PC-9 (cell line): ENCODE measurements at regions not wholly inside any gene's neighbourhood (a gene's known extent, or its start where the extent isn't known, plus 50 kb on each side); places are given as distances from the start of the nearest gene placed in this dataset.
"Not testable (repeated sequence)": the region's sequence is repeated elsewhere in the genome, so short reads cannot be mapped to it uniquely, and the experiment has no call there.

Experiments used
- BruUV-seq: library from RNA; stranded (reverse); fragments of 400-500 nt; replicated peaks from 2 replicates; lab custom pipeline; 2021; lab: Mats Ljungman, UMichigan
- CTCF ChIA-PET: fragments of 300-600 bp; sonication (Branson Sonifier 250); formaldehyde crosslinking; loops from one replicate; lab custom pipeline; 2022; ENCODE audit warnings: antibody characterized with exemption; lab: Charles Lee
- POLR2A ChIA-PET: fragments of 300-600 bp; sonication (Branson Sonifier 250); formaldehyde crosslinking; loops from one replicate; lab custom pipeline; 2022; ENCODE audit warnings: antibody characterized with exemption; ENCODE audit not compliant: unreplicated experiment; lab: Charles Lee
- DNase-seq, 2 experiments: peaks; one replicate each; pipeline versions ENCODE4 v3.0.0 to v3.0.0-alpha.2; 2015 to 2022; ENCODE audit warnings: mixed read lengths in 1 of 2
- H2AFZ ChIP-seq: fragments of 200-600 bp; sonication (generic); 2 replicates; pipeline ENCODE4 v1.8.1; 2017; ENCODE audit warnings: antibody characterized with exemption
- H3F3A ChIP-seq: fragments of 200-600 bp; sonication (generic); 2 replicates; pipeline ENCODE4 v1.8.1; 2017; ENCODE audit warnings: antibody characterized with exemption, mild to moderate bottlenecking, low read depth; ENCODE audit not compliant: insufficient read depth
- H3K27ac ChIP-seq: fragments of 200-600 bp; sonication (generic); 2 replicates; pipeline ENCODE4 v1.6.1; 2016; ENCODE audit warnings: mixed run types
- H3K27me3 ChIP-seq: fragments of 200-600 bp; sonication (generic); 2 replicates; pipeline ENCODE4 v1.6.1; 2016; ENCODE audit warnings: low read depth, mixed run types; ENCODE audit not compliant: insufficient read depth
- H3K36me3 ChIP-seq: fragments of 200-600 bp; sonication (generic); 2 replicates; pipeline ENCODE4 v1.6.1; 2016; ENCODE audit warnings: low read depth, mixed run types
- H3K4me1 ChIP-seq: fragments of 200-600 bp; sonication (generic); replicated peaks from 2 replicates; pipeline ENCODE4 v1.6.1; 2016; ENCODE audit warnings: mixed run types; ENCODE audit not compliant: insufficient read depth
- H3K4me2 ChIP-seq: fragments of 200-600 bp; sonication (generic); 2 replicates; pipeline ENCODE4 v1.6.1; 2017; ENCODE audit warnings: mixed run types
- H3K4me3 ChIP-seq: fragments of 200-600 bp; sonication (generic); 2 replicates; pipeline ENCODE4 v1.6.1; 2016; ENCODE audit warnings: mixed run types
- H3K79me2 ChIP-seq: fragments of 200-600 bp; sonication (generic); 2 replicates; pipeline ENCODE4 v1.6.1; 2017; ENCODE audit warnings: low read depth, mixed run types
- H3K9me2 ChIP-seq: fragments of 200-600 bp; sonication (generic); 2 replicates; pipeline ENCODE4 v1.8.1; 2017; ENCODE audit warnings: mild to moderate bottlenecking; ENCODE audit not compliant: insufficient read depth
- H3K9me3 ChIP-seq: fragments of 200-600 bp; sonication (generic); 2 replicates; pipeline ENCODE4 v1.8.1; 2016; ENCODE audit warnings: low read depth; ENCODE audit not compliant: insufficient read depth
- H4K20me1 ChIP-seq: fragments of 200-600 bp; sonication (generic); 2 replicates; pipeline ENCODE4 v1.8.1; 2017; ENCODE audit not compliant: insufficient read depth
- EZH2 ChIP-seq: fragments of 200-600 bp; sonication (generic); IDR thresholded peaks from 2 replicates; pipeline ENCODE4 v1.8.0; 2017; ENCODE audit warnings: antibody characterized with exemption, low read depth
- intact Hi-C: fragments of 100-400 bp; cut with micrococcal nuclease; formaldehyde crosslinking; loops from one replicate; pipeline ENCODE4 v1.10.0; 2022; ENCODE audit not compliant: unreplicated experiment
- TF ChIP-seq, protein P1 (sequence below): fragments of 200-600 bp; sonication (generic); conservative IDR thresholded peaks from 2 replicates; pipeline ENCODE4 v1.6.1; 2017; ENCODE audit warnings: mixed run types, antibody characterized with exemption, mild to moderate bottlenecking, moderate library complexity

DNA sequence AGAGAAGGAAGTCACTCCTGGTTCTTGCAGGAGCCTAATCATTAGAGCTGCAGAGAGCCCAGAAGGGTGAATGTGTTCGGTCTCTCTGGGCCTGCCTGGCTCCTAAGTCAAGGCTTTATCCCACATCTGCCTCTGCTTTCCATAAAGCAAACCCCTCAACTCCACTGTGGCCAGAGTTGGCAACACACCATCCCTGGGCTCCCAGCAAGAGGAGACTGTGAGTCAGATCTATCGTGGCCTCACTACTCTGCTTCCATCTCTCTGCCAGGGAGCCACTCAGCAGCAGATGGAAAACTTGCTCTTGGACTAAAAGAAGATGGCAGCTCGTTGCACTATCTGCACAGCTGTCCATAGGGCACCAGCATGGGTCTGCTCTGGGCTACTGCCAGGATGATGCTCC lies 348.2 kb downstream of the FBXW7 start:
- no peak for TF ChIP-seq EZH2
- Histone ChIP-seq H3K79me2 (no peaks in the 10 kb centered on the region), H3K4me2 (no peak overlapping the region), H3K4me3 (no peak overlapping the region), H2AFZ (no peak overlapping the region), H3K4me1 (no peaks in the 10 kb centered on the region), H3K27me3 (no peaks in the 10 kb centered on the region), H3K36me3 (no peaks in the 10 kb centered on the region), H3K9me3 (no peaks in the 10 kb centered on the region), H3F3A (no peaks in the 10 kb centered on the region), H4K20me1 (no peaks in the 10 kb centered on the region), H3K9me2 (no peaks in the 10 kb centered on the region), H3K27ac (no peak overlapping the region)
- intact Hi-C loops: no loop called here
- no peak for DNase-seq
- CTCF ChIA-PET: no interaction called here
- no TSS peak for BruUV-seq
- POLR2A ChIA-PET: no interaction called here

DNA sequence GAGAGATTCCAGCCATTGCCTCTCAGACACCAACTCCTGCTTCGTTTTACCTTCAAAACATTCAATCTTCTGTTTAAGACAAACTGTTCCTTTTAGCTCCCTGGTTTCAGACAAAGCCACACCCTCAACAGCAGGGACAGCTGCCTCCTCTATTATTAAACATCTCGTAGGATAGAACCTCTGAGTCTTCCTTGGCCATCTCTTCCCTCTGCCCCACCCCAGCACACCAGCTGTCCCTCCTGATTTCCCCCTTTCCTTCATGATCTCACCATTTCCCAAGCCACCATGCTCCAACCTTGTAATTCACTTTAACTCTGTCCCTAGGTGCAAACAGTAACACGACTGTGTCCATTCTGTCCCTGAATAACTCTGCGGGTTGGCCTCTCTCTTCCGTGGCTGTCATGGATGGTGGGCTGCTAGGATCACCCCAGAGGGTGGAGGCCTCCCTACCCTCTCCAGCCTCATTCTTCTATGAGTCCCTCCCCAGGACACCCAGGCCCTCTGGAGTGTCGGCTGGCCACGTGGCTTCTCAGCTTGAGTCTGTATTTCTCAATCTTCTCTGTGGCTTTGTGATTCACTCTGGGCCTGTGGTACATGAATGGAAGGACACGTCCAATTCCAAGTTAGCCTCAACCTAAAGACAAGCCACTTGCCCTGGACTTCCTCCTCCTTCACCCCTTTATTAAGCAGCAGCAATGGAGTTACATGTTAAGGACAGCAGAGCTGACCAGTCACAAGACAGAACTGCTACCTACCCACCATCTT lies 349.9 kb downstream of the FBXW7 start:
- Histone ChIP-seq H3K79me2 (no peaks in the 10 kb centered on the region), H3K4me2 (no peak overlapping the region), H3K27me3 (no peaks in the 10 kb centered on the region), H3K4me3 (no peak overlapping the region), H3K9me2 (no peaks in the 10 kb centered on the region), H2AFZ (no peak overlapping the region), H3K9me3 (no peaks in the 10 kb centered on the region), H3F3A (no peaks in the 10 kb centered on the region), H3K27ac (no peak overlapping the region), H3K36me3 (no peaks in the 10 kb centered on the region), H3K4me1 (no peaks in the 10 kb centered on the region), H4K20me1 (no peaks in the 10 kb centered on the region)
- no peak for DNase-seq
- POLR2A ChIA-PET: no interaction called here
- intact Hi-C loops: no loop called here
- no TSS peak for BruUV-seq
- CTCF ChIA-PET: no interaction called here
- TF ChIP-seq, protein P1, sequence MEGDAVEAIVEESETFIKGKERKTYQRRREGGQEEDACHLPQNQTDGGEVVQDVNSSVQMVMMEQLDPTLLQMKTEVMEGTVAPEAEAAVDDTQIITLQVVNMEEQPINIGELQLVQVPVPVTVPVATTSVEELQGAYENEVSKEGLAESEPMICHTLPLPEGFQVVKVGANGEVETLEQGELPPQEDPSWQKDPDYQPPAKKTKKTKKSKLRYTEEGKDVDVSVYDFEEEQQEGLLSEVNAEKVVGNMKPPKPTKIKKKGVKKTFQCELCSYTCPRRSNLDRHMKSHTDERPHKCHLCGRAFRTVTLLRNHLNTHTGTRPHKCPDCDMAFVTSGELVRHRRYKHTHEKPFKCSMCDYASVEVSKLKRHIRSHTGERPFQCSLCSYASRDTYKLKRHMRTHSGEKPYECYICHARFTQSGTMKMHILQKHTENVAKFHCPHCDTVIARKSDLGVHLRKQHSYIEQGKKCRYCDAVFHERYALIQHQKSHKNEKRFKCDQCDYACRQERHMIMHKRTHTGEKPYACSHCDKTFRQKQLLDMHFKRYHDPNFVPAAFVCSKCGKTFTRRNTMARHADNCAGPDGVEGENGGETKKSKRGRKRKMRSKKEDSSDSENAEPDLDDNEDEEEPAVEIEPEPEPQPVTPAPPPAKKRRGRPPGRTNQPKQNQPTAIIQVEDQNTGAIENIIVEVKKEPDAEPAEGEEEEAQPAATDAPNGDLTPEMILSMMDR: no peak
- no peak for TF ChIP-seq EZH2

DNA sequence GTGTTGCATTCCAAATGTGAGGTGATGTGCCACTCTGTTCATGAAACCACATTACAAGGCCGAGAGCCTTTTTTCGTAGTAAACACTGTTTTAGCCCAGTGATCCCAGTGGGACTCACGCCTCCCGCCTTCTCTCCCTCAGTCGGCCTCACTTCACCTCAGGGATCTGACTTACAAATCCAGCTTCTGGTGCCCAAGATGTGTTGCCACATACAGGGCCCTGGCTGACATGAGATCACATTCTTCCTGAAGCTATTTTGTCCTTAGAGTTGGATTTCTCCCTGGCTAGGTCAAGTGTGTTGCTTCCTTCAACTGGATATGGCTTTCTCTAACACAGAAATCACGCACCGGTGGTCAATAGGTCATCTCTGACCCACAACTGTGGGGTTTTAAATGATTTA lies 354.7 kb downstream of the FBXW7 start:
- no peak for DNase-seq
- Histone ChIP-seq H3K4me3 (no peak overlapping the region), H3K4me1 (no peaks in the 10 kb centered on the region), H2AFZ (no peak overlapping the region), H4K20me1 (no peaks in the 10 kb centered on the region), H3K79me2 (no peaks in the 10 kb centered on the region), H3F3A (no peaks in the 10 kb centered on the region), H3K4me2 (no peak overlapping the region), H3K36me3 (no peaks in the 10 kb centered on the region), H3K9me3 (no peaks in the 10 kb centered on the region), H3K27me3 (no peaks in the 10 kb centered on the region), H3K9me2 (no peaks in the 10 kb centered on the region), H3K27ac (no peak overlapping the region)
- intact Hi-C loops: no loop called here
- ChIA-PET POLR2A (no interaction called here), CTCF (no interaction called here)
- no peak for TF ChIP-seq EZH2
- TF ChIP-seq, protein P1: no peak
- no TSS peak for BruUV-seq

DNA sequence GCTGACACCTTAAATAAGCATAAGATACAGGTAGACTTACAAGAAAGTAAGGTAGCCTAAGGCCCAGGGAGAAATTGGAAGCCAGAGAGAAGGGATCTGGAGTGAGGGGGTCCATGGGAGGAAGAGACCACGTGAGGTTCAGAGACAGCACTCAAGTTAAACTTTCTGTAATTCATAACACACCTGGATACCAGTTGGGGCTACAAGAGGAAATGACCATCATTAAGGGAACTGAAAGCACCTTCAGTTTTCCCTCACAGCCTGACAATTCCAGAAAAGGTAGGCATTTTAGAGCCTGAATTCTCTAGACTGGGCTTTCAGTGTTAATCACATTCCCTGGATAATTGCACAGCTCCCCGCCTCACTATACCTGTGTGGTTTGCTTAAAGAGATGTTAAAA lies 355.5 kb downstream of the FBXW7 start:
- TF ChIP-seq, protein P1: no peak
- no peak for TF ChIP-seq EZH2

GRCh38 chr4:152177538-152177937 lies 358.4 kb downstream of the FBXW7 start:
- H4K20me1 ChIP-seq, CTCF ChIA-PET, H3F3A ChIP-seq, H3K4me1 ChIP-seq, H3K9me3 ChIP-seq, intact Hi-C loops, H3K4me3 ChIP-seq, H3K27ac ChIP-seq, H3K27me3 ChIP-seq, POLR2A ChIA-PET, BruUV-seq, H3K79me2 ChIP-seq, DNase-seq, H3K9me2 ChIP-seq, H2AFZ ChIP-seq, H3K4me2 ChIP-seq, H3K36me3 ChIP-seq: not testable (repeated sequence)

More for the DNA sequence above, 355.5 kb downstream of the FBXW7 start:
- Histone ChIP-seq H3K9me2 (no peaks in the 10 kb centered on the region), H3K4me2 (no peak overlapping the region), H3K4me3 (no peak overlapping the region), H3F3A (no peaks in the 10 kb centered on the region), H3K4me1 (no peaks in the 10 kb centered on the region), H4K20me1 (no peaks in the 10 kb centered on the region), H3K27me3 (no peaks in the 10 kb centered on the region), H3K9me3 (no peaks in the 10 kb centered on the region), H3K27ac (no peak overlapping the region), H3K79me2 (no peaks in the 10 kb centered on the region), H3K36me3 (no peaks in the 10 kb centered on the region), H2AFZ (no peak overlapping the region)
- no TSS peak for BruUV-seq
- POLR2A ChIA-PET: no interaction called here
- intact Hi-C loops: no loop called here
- CTCF ChIA-PET: no interaction called here
- no peak for DNase-seq
